ENCODE measurements at regions not wholly inside any gene's neighbourhood (a gene's known extent, or its start where the extent isn't known, plus 50 kb on each side); places are given as distances from the start of the nearest gene placed in this dataset.

DNA sequence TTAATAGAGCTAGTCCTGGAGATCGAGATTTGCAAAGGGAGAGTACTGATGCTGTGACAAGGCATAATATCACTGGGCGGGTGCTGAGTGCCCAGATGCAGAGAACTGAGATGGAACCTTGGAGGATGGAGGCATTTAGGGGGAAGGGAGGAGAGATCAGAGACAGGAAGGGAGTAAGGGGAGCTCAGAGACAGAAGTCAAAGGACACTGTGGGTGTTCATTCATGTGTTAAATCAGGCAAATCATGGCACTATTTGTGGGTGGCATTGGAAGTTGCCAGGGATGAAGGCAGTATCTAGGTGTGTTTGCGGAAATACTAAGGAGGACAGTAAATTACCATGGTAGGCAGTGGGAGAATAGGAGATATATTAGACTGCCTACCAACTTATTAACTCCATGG lies 135.0 kb downstream of the RBM46 start:
- TF ChIP-seq EZH2phosphoT487 (IDR thresholded peaks at IDR 0.05; ENCODE audit: borderline replicate concordance) (no peak), CEBPB (IDR thresholded peaks at IDR 0.05; ENCODE audit: low read depth) (no peak), POLR2AphosphoS5 (IDR thresholded peaks at IDR 0.05; ENCODE audit: low read depth, low read length) (no peak), YY1 (IDR thresholded peaks at IDR 0.05; ENCODE audit: extremely low read depth, insufficient replicate concordance, low read depth, low read length) (no peak), EZH2 (IDR thresholded peaks at IDR 0.05) (no peak), SP1 (IDR thresholded peaks at IDR 0.05; ENCODE audit: low read depth) (no peak), POLR2A (IDR thresholded peaks at IDR 0.05; ENCODE audit: borderline replicate concordance, extremely low read depth, insufficient read depth, insufficient read length) (no peak), SRF (IDR thresholded peaks at IDR 0.05; ENCODE audit: low read depth) (no peak), ELF1 (IDR thresholded peaks at IDR 0.05; ENCODE audit: borderline replicate concordance, low read depth) (no peak), FOSL1 (IDR thresholded peaks at IDR 0.05; ENCODE audit: low read depth) (no peak)
- TF ChIP-seq, protein P1, sequence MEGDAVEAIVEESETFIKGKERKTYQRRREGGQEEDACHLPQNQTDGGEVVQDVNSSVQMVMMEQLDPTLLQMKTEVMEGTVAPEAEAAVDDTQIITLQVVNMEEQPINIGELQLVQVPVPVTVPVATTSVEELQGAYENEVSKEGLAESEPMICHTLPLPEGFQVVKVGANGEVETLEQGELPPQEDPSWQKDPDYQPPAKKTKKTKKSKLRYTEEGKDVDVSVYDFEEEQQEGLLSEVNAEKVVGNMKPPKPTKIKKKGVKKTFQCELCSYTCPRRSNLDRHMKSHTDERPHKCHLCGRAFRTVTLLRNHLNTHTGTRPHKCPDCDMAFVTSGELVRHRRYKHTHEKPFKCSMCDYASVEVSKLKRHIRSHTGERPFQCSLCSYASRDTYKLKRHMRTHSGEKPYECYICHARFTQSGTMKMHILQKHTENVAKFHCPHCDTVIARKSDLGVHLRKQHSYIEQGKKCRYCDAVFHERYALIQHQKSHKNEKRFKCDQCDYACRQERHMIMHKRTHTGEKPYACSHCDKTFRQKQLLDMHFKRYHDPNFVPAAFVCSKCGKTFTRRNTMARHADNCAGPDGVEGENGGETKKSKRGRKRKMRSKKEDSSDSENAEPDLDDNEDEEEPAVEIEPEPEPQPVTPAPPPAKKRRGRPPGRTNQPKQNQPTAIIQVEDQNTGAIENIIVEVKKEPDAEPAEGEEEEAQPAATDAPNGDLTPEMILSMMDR (IDR thresholded peaks at IDR 0.05 in 2 of 3, conservative IDR thresholded peaks at IDR 0.05 in 1 of 3; ENCODE audit: borderline replicate concordance in 1 of 3, insufficient read depth in 1 of 3, low read depth in 2 of 3, low read length in 2 of 3) = no peak
- TF ChIP-seq, protein P2, sequence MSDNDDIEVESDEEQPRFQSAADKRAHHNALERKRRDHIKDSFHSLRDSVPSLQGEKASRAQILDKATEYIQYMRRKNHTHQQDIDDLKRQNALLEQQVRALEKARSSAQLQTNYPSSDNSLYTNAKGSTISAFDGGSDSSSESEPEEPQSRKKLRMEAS (IDR thresholded peaks at IDR 0.05) = no peak
- TF ChIP-seq, protein P3, sequence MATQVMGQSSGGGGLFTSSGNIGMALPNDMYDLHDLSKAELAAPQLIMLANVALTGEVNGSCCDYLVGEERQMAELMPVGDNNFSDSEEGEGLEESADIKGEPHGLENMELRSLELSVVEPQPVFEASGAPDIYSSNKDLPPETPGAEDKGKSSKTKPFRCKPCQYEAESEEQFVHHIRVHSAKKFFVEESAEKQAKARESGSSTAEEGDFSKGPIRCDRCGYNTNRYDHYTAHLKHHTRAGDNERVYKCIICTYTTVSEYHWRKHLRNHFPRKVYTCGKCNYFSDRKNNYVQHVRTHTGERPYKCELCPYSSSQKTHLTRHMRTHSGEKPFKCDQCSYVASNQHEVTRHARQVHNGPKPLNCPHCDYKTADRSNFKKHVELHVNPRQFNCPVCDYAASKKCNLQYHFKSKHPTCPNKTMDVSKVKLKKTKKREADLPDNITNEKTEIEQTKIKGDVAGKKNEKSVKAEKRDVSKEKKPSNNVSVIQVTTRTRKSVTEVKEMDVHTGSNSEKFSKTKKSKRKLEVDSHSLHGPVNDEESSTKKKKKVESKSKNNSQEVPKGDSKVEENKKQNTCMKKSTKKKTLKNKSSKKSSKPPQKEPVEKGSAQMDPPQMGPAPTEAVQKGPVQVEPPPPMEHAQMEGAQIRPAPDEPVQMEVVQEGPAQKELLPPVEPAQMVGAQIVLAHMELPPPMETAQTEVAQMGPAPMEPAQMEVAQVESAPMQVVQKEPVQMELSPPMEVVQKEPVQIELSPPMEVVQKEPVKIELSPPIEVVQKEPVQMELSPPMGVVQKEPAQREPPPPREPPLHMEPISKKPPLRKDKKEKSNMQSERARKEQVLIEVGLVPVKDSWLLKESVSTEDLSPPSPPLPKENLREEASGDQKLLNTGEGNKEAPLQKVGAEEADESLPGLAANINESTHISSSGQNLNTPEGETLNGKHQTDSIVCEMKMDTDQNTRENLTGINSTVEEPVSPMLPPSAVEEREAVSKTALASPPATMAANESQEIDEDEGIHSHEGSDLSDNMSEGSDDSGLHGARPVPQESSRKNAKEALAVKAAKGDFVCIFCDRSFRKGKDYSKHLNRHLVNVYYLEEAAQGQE (IDR thresholded peaks at IDR 0.05; ENCODE audit: low read depth) = no peak
- TF ChIP-seq, protein P4, sequence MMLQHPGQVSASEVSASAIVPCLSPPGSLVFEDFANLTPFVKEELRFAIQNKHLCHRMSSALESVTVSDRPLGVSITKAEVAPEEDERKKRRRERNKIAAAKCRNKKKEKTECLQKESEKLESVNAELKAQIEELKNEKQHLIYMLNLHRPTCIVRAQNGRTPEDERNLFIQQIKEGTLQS (IDR thresholded peaks at IDR 0.05) = no peak

All from HCT116 (cell line).